Lower leg skin (tissue), 4 donors: ENCODE measurements at regions not wholly inside any gene's neighbourhood (a gene's known extent, or its start where the extent isn't known, plus 50 kb on each side); places are given as distances from the start of the nearest gene placed in this dataset.

Source experiments
- DNase-seq, 2 donors: peaks; one replicate each; pipeline ENCODE4 v3.0.0-alpha.2; 2019; ENCODE audit warnings: low spot score in 2 of 2
- H3K4me3 ChIP-seq: fragments of 200-600 bp; sonication (generic); 2 replicates; pipeline ENCODE4 v1.5.1; 2017; ENCODE audit warnings: mild to moderate bottlenecking, low read depth; ENCODE audit not compliant: poor library complexity, severe bottlenecking
- CTCF ChIP-seq, 3 donors: fragments of 450-650 bp; IDR thresholded peaks; one replicate each; pipeline ENCODE4 v1.5.1; 2016; ENCODE audit warnings: antibody characterized with exemption in 3 of 3, mild to moderate bottlenecking in 3 of 3, moderate library complexity in 2 of 3
- POLR2A ChIP-seq, 2 donors: fragments of 450-650 bp; IDR thresholded peaks; one replicate each; pipeline ENCODE4 v1.6.1; 2016 to 2017; ENCODE audit warnings: antibody characterized with exemption in 2 of 2, mild to moderate bottlenecking in 1 of 2, moderate library complexity in 1 of 2
- WGBS, 2 donors: methylation state at CpG; one replicate each; pipeline ENCODE4 v1.1.5; 2018; 5-methylcytosine and 5-hydroxymethylcytosine counted together
- intact Hi-C: fragments of 100-400 bp; cut with DNase I; formaldehyde crosslinking; loops from one replicate; pipeline ENCODE4 v1.15.0; 2023; ENCODE audit warnings: low total_unique reads

GRCh38 chr20:58106143-58106750 is 122.2 kb downstream of the ANKRD60 start:
- peak; percentile 8 to 13 for DNase-seq
- H3K4me3 ChIP-seq = no peak overlapping the region
- intact Hi-C loops = loop anchor here (10.0 kb wide), 1 partner anchor 451 kb away; no protein-coding TSS in a partner anchor
- TF ChIP-seq CTCF (IDR thresholded peaks at IDR 0.05) (no peak), POLR2A (IDR thresholded peaks at IDR 0.05) (no peak)
- WGBS, 2 donors = 85 to 90% methylated on average over 9 of the region's 9 CpGs

GRCh38 chr20:58103961-58104360 is 124.5 kb downstream of the ANKRD60 start:
- 90 to 92% methylated on average over 8 of the region's 8 CpGs for WGBS, 2 donors
- H3K4me3 ChIP-seq = no peak overlapping the region
- intact Hi-C loops = loop anchor here (10.0 kb wide), 1 partner anchor 449 kb away; no protein-coding TSS in a partner anchor
- TF ChIP-seq POLR2A (IDR thresholded peaks at IDR 0.05) (no peak), CTCF (IDR thresholded peaks at IDR 0.05) (no peak)
- DNase-seq = peak; percentile 10 to 37

GRCh38 chr20:58103517-58103904 is 124.9 kb downstream of the ANKRD60 start:
- H3K4me3 ChIP-seq = no peak overlapping the region
- WGBS, 2 donors = 85 to 97% methylated on average over 6 of the region's 6 CpGs
- TF ChIP-seq POLR2A (IDR thresholded peaks at IDR 0.05) (no peak), CTCF (IDR thresholded peaks at IDR 0.05) (no peak)
- intact Hi-C loops = loop anchor here (10.0 kb wide), 1 partner anchor 449 kb away; no protein-coding TSS in a partner anchor
- DNase-seq = peak in 1 of 2 donors; percentile 21

GRCh38 chr20:58102744-58103516 is 125.5 kb downstream of the ANKRD60 start:
- TF ChIP-seq POLR2A (IDR thresholded peaks at IDR 0.05) (no peak), CTCF (IDR thresholded peaks at IDR 0.05) (no peak)
- intact Hi-C loops = loop anchor here (10.0 kb wide), 1 partner anchor 448 kb away; no protein-coding TSS in a partner anchor
- WGBS, 2 donors = 55 to 66% methylated on average over 7 of the region's 7 CpGs
- DNase-seq = peak in 1 of 2 donors; percentile 62
- H3K4me3 ChIP-seq = no peak overlapping the region

- intact Hi-C loops = loop anchor here (10.0 kb wide), 1 partner anchor 447 kb away; no protein-coding TSS in a partner anchor
- peak in 1 of 2 donors; percentile 23 for DNase-seq
- WGBS, 2 donors = 46 to 47% methylated on average over 4 of the region's 4 CpGs
Measured at GRCh38 chr20:58102261-58102660, 126.2 kb downstream of the ANKRD60 start.

More at GRCh38 chr20:58102261-58102660, 126.2 kb downstream of the ANKRD60 start:
- TF ChIP-seq POLR2A (IDR thresholded peaks at IDR 0.05) (no peak), CTCF (IDR thresholded peaks at IDR 0.05) (no peak)
- no peak overlapping the region for H3K4me3 ChIP-seq
